ENCODE measurements at regions not wholly inside any gene's neighbourhood (a gene's known extent, or its start where the extent isn't known, plus 50 kb on each side); places are given as distances from the start of the nearest gene placed in this dataset.

DNA sequence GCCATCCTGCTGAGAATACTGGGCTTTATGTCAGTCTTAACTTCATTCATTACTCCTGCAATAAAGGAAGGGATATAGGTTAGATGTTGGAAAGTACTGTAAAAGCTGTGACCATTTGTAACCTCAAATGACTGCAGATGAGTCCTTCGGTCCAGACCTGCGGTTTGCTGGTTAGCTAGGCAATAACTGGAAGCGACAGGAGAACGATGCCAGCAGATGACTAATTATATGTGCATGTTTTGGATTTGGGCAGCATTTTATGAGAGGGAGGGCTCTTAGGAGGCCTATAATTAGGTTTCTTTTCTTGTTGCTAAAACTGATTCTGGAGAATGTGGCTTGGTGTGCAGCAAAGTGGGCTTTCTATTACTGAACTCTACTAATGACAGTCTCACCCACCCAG, 205.6 kb downstream of the TMEM182 start:
- no peak for DNase-seq

DNA sequence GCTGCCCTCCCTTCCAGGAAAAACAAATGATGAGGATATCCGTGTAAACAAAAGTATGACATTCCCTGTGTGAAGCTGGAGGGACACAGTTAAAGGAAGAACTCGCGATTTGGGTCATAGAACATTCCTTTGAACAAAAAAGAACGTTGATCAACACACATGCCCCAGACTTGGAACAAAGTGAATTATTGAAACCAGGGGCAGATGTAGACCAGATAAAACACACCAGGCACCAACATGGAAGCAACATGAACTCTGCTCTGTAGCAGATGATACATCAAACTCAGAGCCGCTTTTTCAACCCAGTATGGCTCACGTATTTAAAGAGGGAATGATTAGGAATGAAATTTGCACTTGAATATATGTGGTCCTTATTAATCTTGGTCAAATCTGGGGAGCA, 206.5 kb downstream of the TMEM182 start:
- DNase-seq, result no peak

DNA sequence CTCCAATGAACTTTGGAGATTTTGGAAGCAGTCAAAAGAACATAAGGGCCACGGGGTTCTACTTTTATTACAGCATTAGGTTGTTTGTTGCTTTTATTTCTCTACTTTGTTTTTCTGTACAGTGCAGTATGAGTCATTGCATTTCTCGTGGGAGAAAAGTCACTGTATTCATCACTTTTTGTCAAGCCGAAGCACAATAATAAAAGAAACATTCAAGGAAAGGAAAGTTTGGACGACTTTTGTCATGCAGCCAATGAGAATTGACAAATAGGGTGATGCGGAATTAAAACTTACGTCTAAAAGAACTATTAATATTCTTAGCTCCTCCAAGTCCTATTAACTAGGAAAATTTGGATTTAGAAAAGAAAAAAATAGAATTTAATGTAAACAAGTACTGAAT, 209.9 kb downstream of the TMEM182 start:
- DNase-seq, result no peak

DNA sequence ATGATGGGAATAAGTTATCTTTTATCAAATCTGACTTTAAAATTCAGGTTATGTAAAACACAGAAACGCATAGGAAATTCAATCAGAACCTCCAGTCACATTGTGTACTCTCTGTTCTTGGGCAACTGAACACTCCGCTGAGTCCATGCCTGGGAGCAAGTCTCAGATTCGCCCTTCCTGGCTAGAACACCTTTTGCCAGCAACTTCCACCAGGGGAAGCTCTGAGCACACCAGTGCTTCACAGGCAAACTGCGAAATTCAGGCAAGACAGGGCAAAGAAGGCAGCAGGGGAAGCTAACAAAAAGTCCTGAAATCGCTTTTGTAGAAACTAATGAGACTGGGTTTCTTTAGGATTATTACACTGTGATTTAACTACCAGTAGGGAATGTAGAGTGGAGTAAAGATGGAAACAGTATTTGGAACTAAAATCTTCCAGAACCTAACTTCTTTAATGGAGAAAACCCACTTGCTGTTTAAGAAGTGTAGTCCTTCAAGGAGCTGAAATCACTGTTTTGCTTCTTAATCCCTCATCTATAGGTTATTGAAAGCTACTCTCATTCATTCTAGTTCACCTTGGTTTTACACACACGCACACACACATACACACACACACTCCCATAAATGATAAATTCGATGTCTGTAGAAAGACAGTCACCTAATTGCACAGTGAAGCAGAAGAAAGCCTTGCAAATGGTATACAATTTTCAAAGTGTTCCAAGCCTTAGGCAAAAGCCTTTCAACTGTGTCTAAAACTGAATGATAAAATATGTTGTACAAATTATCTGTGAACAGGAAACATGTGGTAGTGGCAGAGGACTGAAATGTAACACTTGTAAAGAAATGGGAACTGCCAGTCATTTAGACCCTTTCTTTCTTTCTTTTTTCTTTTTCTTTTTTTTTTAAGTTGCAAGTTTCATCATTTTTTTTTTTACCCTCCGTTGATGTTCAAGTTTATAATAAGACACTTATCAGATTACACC, 214.5 kb downstream of the TMEM182 start:
- peak; percentile 7 for DNase-seq

DNA sequence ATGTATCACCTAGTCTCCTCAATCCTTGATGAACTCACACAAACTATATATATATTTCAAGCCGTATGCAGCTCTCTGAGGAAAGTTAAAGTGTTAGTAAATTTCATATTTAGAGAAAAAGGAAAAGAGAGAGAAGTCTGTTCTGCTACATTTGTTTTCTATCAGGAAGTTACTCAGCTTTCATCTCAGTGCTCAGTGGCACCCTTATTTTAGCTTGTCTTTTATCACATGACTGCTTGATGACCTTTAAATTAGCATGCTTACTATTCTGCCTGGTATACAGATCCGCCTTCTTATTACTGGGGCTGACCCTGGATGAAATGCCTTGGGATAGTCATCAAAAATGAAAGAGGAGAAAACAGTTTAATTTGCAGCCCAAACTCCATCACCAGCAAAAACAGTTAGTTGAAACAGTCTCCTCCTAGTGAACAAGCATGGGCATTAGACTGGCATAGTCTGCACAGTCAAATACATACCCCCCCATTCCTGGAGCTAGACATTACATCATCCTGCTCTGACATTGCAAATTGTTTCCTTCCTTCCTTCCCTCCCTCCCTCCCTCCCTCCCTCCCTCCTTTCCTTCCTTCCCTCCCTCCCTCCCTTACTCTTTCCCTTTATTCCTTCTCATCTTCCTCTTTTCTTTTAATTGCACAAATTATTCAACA, 215.7 kb downstream of the TMEM182 start:
- no peak for DNase-seq

DNA sequence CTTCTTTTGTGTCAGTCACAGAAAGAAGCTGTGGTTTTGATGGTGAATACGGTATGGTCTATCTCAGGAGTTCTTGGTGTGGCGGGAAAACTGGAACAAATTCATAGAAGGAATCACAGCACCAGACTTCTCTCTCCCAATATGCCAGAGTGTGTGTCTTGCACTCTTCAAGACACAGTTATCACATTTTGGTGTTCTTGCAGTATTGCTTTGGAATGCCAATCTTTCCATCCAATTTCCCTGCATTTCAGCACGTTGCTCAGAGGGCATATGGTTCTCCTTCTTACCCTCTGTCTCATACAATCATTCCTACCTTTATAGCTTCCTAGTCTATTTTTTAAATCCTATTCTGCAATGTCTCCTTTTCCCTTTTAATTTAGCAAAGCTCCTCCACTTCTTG, 216.3 kb downstream of the TMEM182 start:
- no peak for DNase-seq

DNA sequence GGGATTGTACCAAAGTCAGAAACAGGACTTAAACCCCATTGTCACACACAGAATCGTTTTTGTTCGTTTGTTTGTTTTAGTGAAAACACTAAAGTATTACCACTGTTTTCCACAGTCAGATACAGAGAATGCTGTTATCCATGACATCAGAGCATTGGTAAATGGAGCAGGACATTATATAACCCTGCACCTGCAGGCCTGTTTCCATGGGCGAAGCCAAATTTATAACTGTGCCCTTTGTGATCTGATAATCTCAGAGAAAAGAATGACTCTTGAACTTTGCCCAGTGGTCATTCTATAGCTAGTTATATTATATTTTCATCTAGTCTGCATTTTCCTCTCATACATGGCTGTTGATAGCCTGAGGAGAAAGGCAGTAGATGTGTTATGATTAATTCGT, 217.6 kb downstream of the TMEM182 start:
- DNase-seq, result no peak

DNA sequence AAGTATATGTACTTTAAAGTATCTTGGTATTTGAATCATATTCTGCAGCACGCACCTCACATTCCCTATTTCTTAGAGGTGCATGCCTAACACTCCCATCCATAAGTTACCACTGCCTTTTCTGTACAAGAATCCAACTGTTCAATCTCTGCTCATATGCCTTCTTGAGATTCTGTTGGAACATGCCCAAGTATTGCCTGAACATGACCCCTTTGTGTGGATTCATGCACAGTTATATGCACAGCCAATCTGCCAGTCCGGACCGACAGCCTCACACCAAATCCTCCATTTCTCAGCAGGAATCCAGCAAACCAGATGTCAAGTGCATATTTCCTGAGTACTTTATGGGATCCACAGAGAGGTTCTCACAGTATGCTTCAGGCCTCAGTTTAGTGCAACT, 222.0 kb downstream of the TMEM182 start:
- DNase-seq, result no peak

DNA sequence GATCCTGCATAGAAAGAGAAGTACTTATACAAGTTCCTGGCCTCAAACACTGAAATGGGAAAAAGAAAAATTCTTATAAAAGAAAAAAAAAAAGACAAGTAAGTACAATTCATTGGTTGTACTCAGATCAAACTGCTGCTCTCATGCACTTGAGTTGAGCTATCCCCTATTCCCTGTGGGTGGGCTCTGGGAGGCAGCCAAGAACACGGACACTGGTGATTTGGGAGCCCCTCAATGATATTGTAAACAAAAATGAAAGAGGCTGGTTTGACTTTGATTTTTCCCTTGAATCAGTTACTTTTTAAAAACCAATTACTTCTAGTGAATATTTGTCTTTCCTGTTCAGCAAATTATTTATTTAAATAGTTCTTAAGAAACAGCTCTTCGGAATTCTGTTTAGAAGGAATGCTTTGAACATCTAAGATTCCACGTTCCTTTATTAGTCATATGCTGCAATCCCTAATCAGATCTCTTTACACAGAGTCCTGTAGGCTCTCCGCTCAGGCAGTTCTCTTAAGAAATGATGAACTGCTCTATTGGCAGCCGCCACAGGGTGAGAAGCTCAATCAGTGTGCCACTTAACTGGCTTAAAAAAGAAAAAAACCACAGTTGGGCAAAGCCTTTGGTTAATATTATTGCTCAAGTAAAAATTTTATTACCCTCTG, 225.1 kb downstream of the TMEM182 start:
- no peak for DNase-seq

DNA sequence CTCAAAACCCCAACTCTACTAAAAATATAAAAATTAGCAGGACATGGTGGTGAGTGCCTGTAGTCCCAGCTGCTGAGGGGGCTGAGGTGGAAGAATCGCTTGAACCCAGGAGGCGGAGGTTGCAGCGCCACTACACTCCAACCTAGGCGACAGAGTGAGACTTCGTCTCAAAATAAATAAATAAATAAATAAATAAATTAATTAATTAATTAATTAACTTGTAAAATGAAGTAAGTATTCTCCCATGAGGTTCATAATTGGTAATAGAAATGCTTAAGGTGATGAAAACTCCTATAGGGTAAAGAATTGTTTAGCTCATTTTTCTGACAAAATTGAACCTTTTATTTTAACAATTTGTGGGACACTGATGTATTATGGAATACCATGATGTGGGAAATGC, 230.8 kb downstream of the TMEM182 start:
- DNase-seq, result no peak

DNA sequence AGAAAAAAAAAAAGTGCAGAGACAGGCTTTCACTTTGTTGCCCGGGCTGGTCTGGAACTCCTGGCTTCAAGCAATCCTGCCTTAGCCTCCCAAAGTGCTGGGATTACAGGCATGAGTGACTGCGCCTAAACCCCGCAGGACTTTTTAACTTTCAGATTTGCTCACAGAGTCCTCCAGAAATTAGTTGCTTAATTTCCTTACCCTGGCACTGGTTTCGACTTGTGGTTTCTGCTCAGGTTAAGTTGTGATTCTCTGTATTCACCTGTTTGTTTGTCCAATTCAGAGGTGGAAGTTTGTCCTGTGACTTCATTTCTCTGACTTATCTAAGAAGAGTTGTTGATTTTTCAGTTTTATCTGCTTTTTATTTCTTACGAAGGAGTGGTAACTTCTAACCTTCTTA, 238.1 kb downstream of the TMEM182 start:
- no peak for DNase-seq

DNA sequence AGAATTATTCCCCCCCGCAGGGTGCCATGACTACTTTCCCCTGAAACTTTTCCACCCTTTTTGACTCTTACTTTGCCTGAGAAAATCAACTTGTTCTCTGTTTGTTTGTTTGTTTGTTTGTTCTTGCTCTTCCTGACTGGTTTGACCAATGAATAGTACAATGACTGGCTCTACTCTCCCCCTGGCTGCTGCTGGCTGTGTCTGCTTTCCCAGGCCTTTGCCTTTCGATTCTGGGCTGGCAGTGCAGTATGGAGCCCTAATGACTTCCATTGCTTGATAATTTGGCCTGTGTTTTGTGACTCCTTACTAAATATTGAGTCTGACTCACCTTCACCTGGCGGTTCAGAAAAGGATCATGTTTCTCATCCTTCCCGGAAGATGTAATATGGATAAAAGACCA, 241.1 kb downstream of the TMEM182 start:
- no peak for DNase-seq

DNA sequence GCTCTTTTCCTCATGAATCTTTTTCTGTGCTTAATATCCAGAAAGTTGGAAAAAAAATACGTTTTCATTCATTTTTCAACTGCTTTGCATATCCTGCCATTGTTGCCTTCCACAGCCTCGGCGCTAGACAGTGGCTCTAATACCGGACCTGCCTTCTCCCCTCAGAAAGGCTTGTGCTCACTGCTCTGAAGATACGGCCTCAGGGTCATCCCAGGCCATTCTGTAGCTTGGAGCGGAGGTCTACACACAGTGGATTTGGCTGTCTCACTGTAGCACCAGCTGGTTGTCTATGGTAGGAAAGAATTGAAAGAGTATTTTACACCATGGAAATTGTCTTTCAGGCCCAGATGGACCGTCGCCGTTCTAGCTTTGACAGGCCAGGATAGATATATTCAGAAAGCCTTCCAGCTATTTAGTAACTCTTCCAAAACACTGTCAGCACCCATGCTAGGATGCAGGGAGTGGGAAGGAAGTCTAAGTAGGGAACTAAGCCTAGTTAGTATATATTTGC, 242.0 kb downstream of the TMEM182 start:
- no peak for DNase-seq

DNA sequence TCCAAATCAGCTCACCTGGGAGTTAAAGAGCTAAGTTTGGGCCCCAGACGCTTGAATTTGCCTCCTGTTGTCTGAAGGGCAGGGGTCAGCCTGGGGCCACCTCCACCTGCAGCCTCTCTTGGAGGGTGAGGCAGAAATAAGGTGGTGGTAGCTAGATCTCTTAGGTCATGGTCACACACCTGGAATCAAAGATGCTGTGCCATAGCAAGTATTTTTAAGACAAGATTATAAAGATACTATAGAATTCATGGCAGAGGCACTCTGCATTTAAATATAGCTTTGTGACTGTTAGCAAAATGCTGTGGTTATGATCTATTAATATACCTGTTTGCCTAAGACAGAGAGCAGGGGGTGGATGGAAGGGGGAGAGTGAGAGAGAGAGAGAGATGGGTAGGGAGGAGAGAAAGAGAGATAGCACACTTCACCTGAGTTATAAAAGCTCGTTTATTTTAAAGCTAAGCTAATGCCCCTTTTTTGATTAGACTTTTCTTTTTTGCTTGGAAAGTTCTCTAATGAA, 242.7 kb downstream of the TMEM182 start:
- no peak for DNase-seq

DNA sequence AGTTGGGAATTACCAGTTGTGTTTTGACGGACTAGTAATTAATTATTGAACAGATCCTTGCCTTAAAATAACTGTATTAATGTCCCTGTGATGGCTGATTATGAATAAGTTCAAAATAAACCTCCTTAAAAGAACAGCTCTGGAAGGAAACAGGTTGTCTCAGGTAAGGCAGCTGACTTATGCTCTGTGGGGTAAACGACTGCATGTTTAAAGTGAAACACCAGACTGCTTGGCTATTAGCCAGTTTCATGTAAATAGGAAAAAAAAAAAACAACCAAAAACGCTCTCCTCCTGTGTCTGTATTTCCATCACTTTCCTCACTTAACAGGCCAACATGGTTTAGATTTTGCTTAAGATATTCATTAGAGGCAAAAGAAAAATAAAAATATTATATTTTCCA, 243.6 kb downstream of the TMEM182 start:
- DNase-seq, result no peak

DNA sequence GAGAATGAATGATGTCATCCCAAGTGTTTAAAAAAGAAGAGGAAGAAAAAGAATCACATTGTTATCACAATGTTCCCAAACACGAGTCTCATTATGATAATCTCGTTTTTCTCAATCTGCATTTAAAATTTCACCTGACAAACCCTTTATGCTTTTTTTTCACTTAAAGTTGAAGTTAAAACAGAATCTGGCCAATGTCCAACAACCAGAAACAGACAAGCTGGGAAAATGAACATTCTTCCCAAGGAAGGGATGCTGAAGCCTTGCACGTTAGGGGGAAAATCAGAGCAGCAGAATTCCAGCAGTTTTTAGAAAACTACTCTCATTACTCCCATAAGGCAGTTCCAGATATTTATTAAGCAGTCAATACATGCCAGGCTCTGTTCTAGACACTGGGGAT, 245.3 kb downstream of the TMEM182 start:
- no peak for DNase-seq

DNA sequence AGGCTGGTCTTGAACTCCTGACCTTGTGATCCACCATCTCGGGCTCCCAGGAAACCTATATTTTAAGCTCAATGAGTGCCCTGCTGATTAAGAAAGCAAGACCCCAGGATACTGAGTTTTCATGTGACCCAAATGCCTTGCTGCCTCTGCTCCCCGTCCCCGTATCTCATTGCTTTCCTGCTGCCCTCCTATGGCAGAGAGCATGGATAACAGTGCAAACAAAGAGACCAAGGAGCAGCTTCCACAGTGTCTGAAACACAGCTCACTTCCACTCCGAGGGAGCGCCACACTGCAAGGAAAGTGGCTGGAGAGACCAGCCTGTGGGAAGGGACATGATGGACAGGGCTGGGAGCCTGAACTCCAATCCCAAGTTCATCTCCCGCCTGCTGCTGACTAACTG, 246.8 kb downstream of the TMEM182 start:
- no peak for DNase-seq

DNA sequence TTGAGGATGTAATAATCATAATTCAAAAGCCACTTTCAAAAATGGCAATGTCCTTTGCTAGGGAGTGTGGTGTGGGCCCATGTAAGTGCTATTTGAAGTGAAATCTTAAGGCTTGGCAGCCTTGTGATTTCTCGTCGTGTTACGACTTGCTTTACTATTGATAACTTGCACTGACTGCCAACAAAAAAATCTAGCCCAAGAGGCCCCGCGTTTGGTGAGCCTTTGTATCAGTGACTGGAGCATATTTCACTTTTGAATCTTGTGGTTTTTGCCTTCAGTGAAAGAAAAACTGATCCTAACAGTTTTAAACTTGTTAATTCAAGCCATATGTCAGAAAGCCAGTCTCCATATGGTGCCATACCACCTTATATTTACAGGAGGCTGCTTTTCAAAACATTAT, 248.0 kb downstream of the TMEM182 start:
- DNase-seq, result no peak

DNA sequence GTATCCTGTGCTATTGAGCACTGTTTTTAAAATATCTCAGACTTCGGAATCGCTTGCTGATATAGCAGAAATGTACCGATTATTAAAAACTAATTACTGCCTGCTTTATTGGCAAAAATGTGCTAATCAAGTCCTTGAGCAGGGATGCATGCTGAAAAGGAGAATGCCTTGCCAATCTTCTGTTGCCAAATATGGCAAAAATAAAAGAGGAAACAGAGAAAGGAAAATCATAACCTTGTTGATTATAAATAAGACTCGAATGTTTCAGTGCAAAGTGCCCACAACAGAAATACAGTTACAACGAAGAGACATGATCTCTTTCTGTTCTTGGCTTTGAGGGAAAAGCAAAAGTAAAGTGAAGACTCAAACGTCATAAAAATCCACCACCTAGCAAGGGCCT, 248.5 kb downstream of the TMEM182 start:
- no peak for DNase-seq

DNA sequence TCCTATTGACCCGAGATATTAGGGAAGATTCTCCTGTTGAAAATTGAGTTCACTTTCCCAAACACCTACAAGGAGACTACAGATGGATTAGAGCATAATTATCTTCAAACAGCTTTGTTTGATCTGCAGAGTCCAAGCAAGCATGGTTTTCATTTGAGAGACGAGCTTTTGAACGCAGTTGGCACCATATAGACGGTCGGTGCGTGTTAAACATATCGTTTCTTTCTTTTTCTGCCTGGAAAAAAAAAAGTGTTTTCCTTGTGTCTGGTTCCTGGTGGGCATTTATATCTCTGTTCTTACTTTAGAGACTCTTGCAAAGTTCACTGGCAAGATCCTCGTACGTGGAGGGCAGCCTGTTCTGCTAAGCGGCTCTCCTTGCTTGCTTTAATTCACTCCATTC, 248.9 kb downstream of the TMEM182 start:
- no peak for DNase-seq

DNA sequence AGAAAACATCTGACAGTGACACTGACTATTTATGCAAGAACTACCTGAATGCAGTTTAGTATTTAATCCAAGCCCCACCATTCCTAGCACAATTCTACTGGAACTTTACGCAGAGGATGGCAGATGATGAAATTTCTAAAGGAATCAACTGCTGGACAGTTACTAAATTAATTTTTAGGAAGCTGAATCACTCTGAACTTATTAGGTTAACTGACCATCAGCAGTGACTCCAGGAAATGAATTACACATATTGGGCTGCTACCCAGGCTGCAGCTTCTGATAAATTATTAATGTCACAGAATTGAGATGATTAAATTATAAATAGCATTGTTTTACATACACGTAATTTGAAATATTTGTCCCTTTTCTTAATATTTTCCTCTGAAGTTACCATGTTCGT, 250.8 kb downstream of the TMEM182 start:
- DNase-seq, result no peak

DNA sequence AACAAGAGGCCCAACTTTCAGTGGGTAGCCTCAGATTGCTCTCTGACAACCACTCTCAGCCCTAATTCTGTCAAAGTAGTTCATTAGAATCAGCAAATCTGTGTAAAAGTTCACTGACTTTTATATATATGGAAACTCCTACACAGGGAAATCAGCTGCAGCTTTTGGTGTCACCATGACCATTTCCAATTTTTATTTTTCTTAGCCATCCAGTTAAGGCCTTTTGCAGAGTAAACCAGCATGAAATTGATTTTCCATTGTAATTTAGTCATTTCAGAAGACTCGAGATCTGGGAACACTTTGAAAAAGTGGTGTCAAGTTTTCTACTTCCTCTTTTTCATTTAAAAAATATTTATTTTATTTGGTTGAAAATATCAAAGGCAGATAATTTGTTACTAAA, 263.2 kb downstream of the TMEM182 start:
- no peak for DNase-seq

DNA sequence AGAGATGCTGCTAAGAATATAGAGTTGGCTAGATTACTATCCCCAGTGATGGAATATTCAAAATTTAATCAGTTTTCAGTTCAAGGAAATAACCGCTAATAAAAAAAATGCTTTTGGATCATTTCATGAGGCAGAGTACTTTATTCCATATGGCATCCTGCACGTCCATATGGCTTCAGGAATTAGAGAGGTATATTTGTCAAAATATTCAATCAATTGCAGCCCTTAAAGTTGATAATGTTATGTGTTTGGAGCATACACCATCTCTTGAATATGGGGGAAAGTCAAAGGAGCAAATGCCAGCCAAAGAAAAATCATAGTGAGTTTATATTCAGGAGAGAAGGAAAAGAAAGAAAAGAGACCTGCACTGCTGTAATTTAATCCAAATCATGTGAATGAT, 266.4 kb downstream of the TMEM182 start:
- no peak for DNase-seq

All from NCI-H748 treated with DMSO at 0.1 percent for 48 hours (cell line).